ENCODE measurements at regions not wholly inside any gene's neighbourhood (a gene's known extent, or its start where the extent isn't known, plus 50 kb on each side); places are given as distances from the start of the nearest gene placed in this dataset.

GRCh38 chr22:22425783-22426624, 82.5 kb downstream of the ZNF280B start:
- H3K9me3 ChIP-seq = no peaks in the 10 kb centered on the region
- H3K27ac ChIP-seq = no peak overlapping the region
- WGBS, 2 donors = 38 to 39% methylated on average over 8 of the region's 8 CpGs
- no peaks in the 10 kb centered on the region for H3K4me1 ChIP-seq
- no peak for FAIRE-seq
- intact Hi-C loops (cut with DNase I) = no loop called here
- no peak for DNase-seq
- H3K4me3 ChIP-seq = no peak overlapping the region
- TF ChIP-seq, protein P1, sequence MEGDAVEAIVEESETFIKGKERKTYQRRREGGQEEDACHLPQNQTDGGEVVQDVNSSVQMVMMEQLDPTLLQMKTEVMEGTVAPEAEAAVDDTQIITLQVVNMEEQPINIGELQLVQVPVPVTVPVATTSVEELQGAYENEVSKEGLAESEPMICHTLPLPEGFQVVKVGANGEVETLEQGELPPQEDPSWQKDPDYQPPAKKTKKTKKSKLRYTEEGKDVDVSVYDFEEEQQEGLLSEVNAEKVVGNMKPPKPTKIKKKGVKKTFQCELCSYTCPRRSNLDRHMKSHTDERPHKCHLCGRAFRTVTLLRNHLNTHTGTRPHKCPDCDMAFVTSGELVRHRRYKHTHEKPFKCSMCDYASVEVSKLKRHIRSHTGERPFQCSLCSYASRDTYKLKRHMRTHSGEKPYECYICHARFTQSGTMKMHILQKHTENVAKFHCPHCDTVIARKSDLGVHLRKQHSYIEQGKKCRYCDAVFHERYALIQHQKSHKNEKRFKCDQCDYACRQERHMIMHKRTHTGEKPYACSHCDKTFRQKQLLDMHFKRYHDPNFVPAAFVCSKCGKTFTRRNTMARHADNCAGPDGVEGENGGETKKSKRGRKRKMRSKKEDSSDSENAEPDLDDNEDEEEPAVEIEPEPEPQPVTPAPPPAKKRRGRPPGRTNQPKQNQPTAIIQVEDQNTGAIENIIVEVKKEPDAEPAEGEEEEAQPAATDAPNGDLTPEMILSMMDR (IDR thresholded peaks at IDR 0.05) = no peak
- no peak for ATAC-seq
- no peaks in the 10 kb centered on the region for H3K36me3 ChIP-seq
- H3K27me3 ChIP-seq = no peaks in the 10 kb centered on the region

GRCh38 chr22:22427542-22428065, 80.9 kb downstream of the ZNF280B start:
- DNase-seq (no peak), FAIRE-seq (no peak)

DNA sequence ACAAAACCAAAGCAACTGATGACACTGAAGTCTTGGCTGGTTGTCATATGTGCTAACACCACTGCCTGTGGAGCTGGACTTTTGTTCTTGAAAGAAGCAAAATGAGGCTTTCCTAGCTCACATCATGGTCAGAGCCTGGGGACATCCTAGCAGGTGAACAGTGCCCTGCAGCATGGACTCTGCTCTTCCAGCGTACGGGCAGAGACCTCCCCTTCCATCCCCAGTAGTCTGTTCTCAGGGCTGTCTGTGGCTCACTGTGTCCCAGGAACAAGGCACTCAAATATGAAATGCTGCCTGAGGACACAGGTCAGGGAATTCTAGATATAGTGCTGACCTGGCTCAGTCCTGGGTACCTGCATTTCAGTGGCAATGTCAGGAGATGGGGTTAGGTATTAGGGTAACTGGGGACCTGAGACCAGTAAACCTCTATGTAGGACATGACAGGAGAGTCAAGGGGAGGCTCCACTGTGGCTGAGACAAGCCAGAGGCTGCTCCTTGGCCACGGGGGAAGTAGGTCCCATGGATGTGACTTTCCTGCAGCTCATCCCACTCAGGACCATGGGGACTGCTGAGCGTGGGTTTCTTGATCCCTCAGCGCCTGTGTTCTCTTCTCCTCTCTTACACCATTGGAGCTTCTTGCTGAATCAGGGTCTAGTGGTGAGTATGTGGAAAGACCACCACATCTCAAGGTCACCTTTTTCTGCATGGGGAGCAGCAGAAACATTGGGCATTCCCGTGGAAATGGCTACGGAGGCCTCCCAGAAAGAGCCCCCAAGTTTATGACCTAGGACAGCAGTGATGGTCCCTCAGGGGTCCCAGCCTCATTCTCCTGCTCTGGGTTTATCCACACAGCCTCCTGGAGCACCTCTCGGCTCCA, 80.1 kb downstream of the ZNF280B start:
- no peaks in the 10 kb centered on the region for H3K27me3 ChIP-seq
- no peak for FAIRE-seq

More at GRCh38 chr22:22427542-22428065, 80.9 kb downstream of the ZNF280B start:
- intact Hi-C loops (cut with DNase I) = no loop called here
- Histone ChIP-seq H3K36me3 (no peaks in the 10 kb centered on the region), H3K27me3 (no peaks in the 10 kb centered on the region), H3K27ac (no peak overlapping the region), H3K4me1 (no peaks in the 10 kb centered on the region), H3K9me3 (no peaks in the 10 kb centered on the region), H3K4me3 (no peak overlapping the region)
- no peak for ATAC-seq
- WGBS, 2 donors = 82 to 91% methylated on average over 4 of the region's 4 CpGs
- TF ChIP-seq, protein P1 (IDR thresholded peaks at IDR 0.05) = no peak

GRCh38 chr22:22429369-22430108, 79.0 kb downstream of the ZNF280B start:
- H3K4me1 ChIP-seq = no peaks in the 10 kb centered on the region
- H3K9me3 ChIP-seq = no peaks in the 10 kb centered on the region
- 64 to 66% methylated on average over 6 of the region's 6 CpGs for WGBS, 2 donors
- H3K27me3 ChIP-seq = no peaks in the 10 kb centered on the region
- no peak overlapping the region for H3K4me3 ChIP-seq
- intact Hi-C loops (cut with DNase I) = no loop called here
- DNase-seq = no peak
- FAIRE-seq = no peak
- TF ChIP-seq, protein P1 (IDR thresholded peaks at IDR 0.05) = no peak
- H3K36me3 ChIP-seq = no peaks in the 10 kb centered on the region
- H3K27ac ChIP-seq = no peak overlapping the region
- no peak for ATAC-seq

More for the DNA sequence above, 80.1 kb downstream of the ZNF280B start:
- WGBS, 2 donors = 72 to 78% methylated on average over 8 of the region's 8 CpGs
- intact Hi-C loops (cut with DNase I) = no loop called here
- H3K27ac ChIP-seq = no peak overlapping the region
- no peak for ATAC-seq
- H3K9me3 ChIP-seq = no peaks in the 10 kb centered on the region
- TF ChIP-seq, protein P1 (IDR thresholded peaks at IDR 0.05) = no peak
- H3K4me3 ChIP-seq = no peak overlapping the region
- H3K36me3 ChIP-seq = no peaks in the 10 kb centered on the region
- no peaks in the 10 kb centered on the region for H3K4me1 ChIP-seq
- no peak for DNase-seq
